ENCODE measurements at regions not wholly inside any gene's neighbourhood (a gene's known extent, or its start where the extent isn't known, plus 50 kb on each side); places are given as distances from the start of the nearest gene placed in this dataset.

DNA sequence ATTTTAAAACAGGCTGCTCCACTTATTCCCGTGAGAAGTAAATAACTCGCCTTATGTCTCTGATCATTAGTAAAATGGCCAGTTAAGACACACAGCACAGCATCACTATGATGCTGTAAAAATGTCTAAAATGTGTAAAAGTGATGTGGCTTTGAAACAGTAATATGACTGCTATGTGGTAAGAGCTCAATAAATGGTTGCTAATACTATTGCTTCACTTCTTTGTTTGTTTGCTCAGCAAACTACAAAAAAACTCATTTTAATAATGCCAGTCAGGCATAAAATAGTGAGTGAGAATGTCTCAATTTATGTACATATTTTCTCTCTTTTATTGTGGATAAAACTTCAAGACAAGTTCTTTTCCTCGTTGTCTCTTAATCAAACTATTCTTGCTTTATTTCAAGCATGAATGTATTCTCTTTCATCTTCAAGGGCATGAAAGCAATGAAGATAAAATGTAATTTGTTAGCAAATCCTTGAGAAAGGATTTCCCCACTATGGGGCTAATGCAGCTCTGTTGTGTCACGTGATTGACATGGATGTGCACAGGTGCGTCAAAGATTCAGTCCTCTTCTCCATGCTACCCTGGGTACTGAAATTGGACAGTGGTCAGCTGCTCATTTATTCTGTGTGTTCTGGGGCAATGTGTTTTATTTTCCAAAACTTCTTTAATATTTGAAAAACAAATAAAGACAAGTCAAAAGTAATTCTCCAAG, 387.2 kb downstream of the TRIB2 start:
- Histone ChIP-seq H3K36me3 (replicated peaks in 1 of 2; ENCODE audit: control insufficient read depth in 1 of 2, insufficient read depth in 2 of 2, low read length in 2 of 2) (no peaks in the 10 kb centered on the region), H3K9me3 (ENCODE audit: low read length) (peaks cover 54% of the 10 kb centered on the region), H4K20me1 (ENCODE audit: insufficient read depth, low read length) (no peaks in the 10 kb centered on the region), H3K4me2 (ENCODE audit: low read depth, low read length) (no peak overlapping the region), H2AFZ (ENCODE audit: low read length) (no peak overlapping the region), H3K4me1 (ENCODE audit: insufficient read depth, low read length) (no peaks in the 10 kb centered on the region), H3K9ac (ENCODE audit: insufficient read depth, low read depth, low read length) (no peak overlapping the region), H3K27ac (ENCODE audit: extremely low read length, insufficient read depth, low read length) (no peak overlapping the region), H3K79me2 (ENCODE audit: insufficient read depth, low read length) (no peaks in the 10 kb centered on the region), H3K4me3 (replicated peaks in 1 of 3; ENCODE audit: insufficient read depth in 1 of 3, low read depth in 2 of 3, low read length in 3 of 3) (no peak overlapping the region), H3K27me3 (ENCODE audit: control insufficient read depth in 1 of 2, insufficient read depth in 2 of 2, low read length in 2 of 2) (no peaks in the 10 kb centered on the region)
- POLR2A ChIA-PET: no interaction called here
- in situ Hi-C loops (cut with HindIII; ENCODE audit: extremely low pct_ligation_motif_present, low pct_unique_long_range_greater_than_20kb) (no loop called here), intact Hi-C loops (cut with micrococcal nuclease; ENCODE audit: unreplicated experiment) (no loop called here)
- TF ChIP-seq MIER3 (CRISPR knock-in tag; IDR thresholded peaks at IDR 0.05; ENCODE audit: borderline replicate concordance) (no peak), NFATC3 (CRISPR knock-in tag; IDR thresholded peaks at IDR 0.05) (no peak), ZNF350 (CRISPR knock-in tag; IDR thresholded peaks at IDR 0.05; ENCODE audit: borderline replicate concordance, low read depth) (no peak), HNRNPK (IDR thresholded peaks at IDR 0.05; ENCODE audit: low read depth, low read length, poor library complexity, severe bottlenecking) (peak; percentile 7), RAD51 (IDR thresholded peaks at IDR 0.05; ENCODE audit: borderline replicate concordance) (peak; percentile 84), KDM5A (IDR thresholded peaks at IDR 0.05; ENCODE audit: borderline replicate concordance, low read length) (no peak), ZNF30 (CRISPR knock-in tag; IDR thresholded peaks at IDR 0.05) (no peak), HOXA7 (CRISPR knock-in tag; IDR thresholded peaks at IDR 0.05) (no peak), ZBTB8A (CRISPR knock-in tag; IDR thresholded peaks at IDR 0.05; ENCODE audit: borderline replicate concordance, low read depth) (no peak)
- TF ChIP-seq, protein P1, sequence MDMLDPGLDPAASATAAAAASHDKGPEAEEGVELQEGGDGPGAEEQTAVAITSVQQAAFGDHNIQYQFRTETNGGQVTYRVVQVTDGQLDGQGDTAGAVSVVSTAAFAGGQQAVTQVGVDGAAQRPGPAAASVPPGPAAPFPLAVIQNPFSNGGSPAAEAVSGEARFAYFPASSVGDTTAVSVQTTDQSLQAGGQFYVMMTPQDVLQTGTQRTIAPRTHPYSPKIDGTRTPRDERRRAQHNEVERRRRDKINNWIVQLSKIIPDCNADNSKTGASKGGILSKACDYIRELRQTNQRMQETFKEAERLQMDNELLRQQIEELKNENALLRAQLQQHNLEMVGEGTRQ (IDR thresholded peaks at IDR 0.05; ENCODE audit: low read depth, low read length): peak; percentile 63
- TF ChIP-seq, protein P1 (CRISPR knock-in tag; IDR thresholded peaks at IDR 0.05; ENCODE audit: borderline replicate concordance): no peak
- TF ChIP-seq, protein P2, sequence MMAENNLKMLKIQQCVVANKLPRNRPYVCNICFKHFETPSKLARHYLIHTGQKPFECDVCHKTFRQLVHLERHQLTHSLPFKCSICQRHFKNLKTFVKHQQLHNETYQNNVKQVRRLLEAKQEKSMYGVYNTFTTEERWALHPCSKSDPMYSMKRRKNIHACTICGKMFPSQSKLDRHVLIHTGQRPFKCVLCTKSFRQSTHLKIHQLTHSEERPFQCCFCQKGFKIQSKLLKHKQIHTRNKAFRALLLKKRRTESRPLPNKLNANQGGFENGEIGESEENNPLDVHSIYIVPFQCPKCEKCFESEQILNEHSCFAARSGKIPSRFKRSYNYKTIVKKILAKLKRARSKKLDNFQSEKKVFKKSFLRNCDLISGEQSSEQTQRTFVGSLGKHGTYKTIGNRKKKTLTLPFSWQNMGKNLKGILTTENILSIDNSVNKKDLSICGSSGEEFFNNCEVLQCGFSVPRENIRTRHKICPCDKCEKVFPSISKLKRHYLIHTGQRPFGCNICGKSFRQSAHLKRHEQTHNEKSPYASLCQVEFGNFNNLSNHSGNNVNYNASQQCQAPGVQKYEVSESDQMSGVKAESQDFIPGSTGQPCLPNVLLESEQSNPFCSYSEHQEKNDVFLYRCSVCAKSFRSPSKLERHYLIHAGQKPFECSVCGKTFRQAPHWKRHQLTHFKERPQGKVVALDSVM (CRISPR knock-in tag; IDR thresholded peaks at IDR 0.05): no peak
- ATAC-seq (no peak), FAIRE-seq (no peak), DNase-seq (ENCODE audit: low spot score) (no peak)
- no TSS peak for BruUV-seq (replicated peaks)
- CTCF ChIA-PET (ENCODE audit: low intra/inter-chr PET ratio, low total read pairs): no interaction called here
- WGBS (ENCODE audit: low lambda C conversion rate): 10% methylated on average over 5 of the region's 5 CpGs

Measured in HepG2 (cell line).